ENCODE measurements at regions not wholly inside any gene's neighbourhood (a gene's known extent, or its start where the extent isn't known, plus 50 kb on each side); places are given as distances from the start of the nearest gene placed in this dataset.
"Not testable (repeated sequence)": the region's sequence is repeated elsewhere in the genome, so short reads cannot be mapped to it uniquely, and the experiment has no call there.

DNA sequence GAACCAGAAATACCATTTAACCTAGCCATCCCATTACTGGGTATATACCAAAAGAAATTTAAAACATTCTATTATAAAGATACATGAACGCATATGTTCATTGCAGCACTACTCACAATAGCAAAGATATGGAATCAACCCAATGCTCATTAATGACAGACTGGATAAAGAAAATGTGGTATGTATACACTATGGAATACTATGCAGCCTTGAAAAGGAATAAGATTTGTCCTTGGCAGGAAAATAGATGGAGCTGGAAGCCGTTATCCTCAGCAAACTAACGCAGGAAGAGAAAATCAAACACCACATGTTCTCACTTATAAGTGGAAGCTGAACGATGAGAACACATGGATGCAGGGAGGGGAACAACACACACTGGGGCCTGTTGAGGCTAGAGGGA, 146.1 kb upstream of the HMGA2 start:
- not testable (repeated sequence) for DNase-seq (ENCODE audit: low read depth in 2 of 2)

DNA sequence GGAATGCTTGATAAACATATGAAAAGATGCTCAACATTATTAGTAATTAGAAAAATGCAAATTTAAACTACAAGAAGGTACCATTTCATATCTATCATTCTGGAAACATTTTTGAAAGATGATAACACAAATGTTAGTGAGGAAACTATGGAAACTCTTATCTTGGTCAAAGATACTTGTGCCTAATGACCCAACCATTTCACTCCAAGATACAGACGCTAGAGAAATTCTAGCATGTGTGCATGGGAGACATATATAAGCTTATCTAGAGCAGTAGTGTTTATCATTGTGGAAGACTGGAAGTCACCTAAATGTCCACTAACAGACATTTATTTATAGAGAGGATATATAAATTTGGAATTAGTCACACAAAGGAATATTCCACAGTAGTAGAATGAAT, 143.1 kb upstream of the HMGA2 start:
- no peak for DNase-seq (ENCODE audit: low read depth in 2 of 2)

DNA sequence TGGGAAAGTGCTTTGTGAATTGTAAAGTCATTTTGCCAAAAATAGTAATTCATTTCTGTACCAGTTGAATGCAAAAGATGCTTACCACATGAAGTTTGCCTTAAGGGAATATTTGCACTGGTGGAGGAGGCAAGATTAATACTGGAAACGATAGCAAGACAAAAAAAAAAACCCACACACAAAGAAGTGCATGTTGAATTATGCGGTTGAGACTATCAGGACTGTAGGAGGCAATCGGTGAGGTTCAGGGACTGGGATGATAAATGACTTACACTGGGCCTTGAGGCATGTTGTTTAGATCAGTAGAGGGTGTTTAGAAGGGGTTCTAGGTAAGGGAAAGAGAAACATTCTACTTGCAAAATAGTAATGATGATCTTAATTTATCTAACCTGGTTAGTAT, 142.2 kb upstream of the HMGA2 start:
- DNase-seq (ENCODE audit: low read depth in 2 of 2) = no peak

DNA sequence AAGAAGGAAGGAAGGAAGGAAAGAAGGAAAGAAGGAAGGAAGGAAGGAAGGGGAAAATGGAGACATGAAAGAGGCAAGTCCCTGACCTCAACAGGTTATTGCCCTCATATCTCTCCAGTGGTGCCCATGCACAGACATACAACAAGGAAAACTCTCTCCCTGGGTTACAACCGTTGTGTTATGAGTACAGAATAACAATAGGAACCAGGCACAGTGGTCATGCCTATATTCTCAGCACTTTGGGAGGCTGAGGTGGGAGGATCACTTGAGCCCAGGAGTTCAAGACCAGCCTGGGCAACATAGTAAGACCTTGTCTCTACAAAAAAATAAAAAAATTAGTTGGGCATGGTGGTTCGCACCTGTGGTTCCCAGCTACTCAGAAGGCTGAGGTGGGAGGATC, 139.4 kb upstream of the HMGA2 start:
- no peak for DNase-seq (ENCODE audit: low read depth in 2 of 2)

DNA sequence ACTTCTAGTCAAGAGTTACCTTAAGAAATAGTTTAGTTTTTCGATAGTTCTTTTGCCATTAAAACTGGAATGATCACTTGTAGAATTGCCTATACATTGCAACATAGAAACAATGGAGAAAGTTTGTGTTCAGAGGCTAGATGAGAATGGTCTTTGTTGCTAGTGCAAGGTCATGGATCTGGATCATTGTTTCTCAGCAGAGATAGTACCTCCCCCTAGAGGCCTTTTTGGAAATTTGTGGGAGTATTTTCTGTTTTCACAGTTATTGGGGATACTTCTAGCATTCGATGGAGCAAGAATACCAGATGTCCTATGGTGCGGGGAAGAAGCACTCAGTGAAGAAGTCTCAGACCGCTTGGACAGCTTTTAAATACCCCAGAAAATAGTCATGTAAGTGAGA, 138.8 kb upstream of the HMGA2 start:
- DNase-seq (ENCODE audit: low read depth in 2 of 2) = no peak

DNA sequence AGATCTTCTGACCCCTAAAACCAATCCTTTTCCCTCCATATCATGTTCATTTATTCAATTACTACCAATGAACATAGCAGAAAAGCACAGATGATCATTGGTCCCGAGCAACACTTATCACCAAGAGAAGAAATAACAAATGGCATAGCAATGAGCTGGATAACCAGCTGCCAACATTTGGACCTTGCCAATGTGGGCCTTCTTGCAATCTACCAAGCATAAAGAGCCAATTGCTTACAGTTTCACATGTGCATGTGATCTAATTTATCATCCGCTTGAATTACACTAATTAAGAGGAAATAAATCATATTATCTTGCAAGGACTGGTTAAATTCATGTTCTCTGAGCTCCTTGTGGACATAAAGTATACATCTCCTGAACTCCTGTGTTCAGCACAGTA, 134.8 kb upstream of the HMGA2 start:
- no peak for DNase-seq (ENCODE audit: low read depth in 2 of 2)

DNA sequence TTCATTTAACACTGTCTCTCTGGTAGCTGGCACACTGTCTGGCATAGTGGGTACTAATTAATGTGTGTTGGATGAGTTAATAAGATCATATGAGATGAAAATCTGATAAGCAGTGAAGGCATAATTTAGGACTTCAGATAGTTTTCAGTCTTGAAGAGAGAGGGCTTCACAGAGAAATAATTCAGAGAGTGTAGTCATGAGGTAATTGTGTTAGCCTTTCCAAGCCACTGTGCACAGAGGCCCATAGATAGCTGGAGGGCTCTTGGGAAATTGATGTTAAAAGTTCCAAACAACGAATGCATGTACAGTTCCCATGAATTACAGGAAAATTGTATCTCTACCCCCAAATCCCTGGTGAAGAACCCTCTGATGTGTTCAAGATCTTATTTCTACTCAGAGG, 133.8 kb upstream of the HMGA2 start:
- no peak for DNase-seq (ENCODE audit: low read depth in 2 of 2)

DNA sequence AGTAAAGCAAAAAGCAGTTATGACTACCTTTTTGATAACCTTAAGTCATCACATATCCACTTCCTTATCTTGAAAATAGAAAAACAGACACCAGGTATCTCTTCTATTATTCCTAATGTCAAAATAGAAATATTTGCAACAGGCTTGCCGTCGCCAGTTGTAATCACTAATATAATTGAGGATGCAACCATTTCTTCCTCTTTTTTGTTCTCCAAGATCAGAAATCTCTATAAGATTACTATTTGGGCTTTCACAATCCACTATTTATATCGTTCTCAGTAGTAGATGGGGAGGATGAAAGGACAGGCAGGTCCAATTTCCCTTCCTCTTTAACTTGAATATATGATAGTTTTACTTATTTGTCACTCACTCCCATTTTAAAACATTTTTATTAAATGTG, 130.2 kb upstream of the HMGA2 start:
- no peak for DNase-seq (ENCODE audit: low read depth in 2 of 2)

DNA sequence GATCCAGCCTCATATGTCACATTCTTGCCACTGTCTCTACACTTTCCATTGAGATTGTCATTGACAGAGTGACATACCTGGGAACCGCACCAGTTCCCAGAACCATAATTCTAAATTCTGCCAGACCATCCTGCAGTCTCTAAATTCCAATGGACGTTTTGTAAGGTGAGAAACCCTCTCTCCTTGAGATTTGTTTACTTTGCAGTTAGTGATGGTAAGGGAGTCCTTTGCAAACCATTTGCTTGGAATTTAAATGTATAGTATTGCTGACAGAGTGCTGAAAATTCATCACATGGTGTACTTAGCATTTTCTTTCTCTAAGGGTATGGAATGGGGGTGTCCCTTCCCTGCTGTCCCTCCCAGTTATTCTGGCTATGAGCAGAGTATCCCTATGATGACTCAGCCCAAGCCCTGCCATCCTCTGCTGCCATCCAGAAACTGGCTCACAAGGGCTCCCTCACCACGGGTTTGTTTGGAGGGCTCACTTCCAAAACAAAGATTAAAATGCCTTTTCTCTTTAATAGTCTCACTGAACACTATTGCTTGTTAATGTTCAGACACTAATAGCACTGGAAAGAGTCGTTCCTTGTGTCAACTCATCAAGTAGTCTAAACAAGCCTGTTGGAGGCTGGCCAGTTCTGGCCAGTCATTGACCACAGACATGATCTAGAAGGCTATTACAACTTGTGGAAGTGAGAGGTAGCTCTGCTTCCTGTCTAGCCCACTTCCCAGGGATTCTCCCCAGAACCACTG, 129.0 kb upstream of the HMGA2 start:
- DNase-seq (ENCODE audit: low read depth in 2 of 2) = peak; percentile 86 to 88

DNA sequence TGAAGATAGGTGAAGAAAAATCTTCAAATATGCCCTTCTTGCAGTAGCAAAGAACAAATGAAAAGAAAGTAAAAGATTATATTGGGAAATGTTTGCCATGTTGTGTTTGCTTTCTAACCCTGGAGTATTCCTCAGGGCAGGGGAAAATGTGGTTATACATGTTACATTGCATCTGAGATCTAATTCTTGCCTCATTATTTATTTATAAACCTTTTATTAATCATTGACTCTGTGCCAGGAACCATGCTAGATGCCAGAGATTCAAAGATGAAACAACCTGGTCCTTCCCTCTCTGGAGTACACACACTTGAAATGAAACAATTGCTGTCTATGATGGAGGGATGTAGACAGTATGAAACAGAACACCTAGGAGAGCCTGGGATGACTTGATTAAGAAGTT, 128.1 kb upstream of the HMGA2 start:
- DNase-seq (ENCODE audit: low read depth in 2 of 2) = no peak

DNA sequence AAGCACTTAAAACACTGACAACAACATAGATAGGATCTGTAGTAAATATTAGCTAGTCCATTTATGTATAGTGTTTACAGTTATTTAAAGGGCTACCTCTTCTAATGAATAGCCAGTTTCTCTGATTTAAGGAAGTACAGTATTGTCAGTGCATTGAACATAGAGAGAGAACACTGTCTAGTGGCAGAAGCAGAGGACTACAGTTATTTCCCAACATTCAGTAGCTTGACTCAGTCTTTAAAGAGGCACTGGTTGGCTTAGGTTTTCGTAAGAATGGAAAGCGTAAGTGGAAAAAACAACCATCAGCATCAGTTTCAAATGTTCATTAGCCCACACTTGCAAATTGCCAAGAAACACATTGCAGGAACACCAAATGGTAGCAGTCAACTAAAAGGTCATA, 125.0 kb upstream of the HMGA2 start:
- DNase-seq (ENCODE audit: low read depth in 2 of 2) = peak in 1 of 2 experiments; percentile 26

DNA sequence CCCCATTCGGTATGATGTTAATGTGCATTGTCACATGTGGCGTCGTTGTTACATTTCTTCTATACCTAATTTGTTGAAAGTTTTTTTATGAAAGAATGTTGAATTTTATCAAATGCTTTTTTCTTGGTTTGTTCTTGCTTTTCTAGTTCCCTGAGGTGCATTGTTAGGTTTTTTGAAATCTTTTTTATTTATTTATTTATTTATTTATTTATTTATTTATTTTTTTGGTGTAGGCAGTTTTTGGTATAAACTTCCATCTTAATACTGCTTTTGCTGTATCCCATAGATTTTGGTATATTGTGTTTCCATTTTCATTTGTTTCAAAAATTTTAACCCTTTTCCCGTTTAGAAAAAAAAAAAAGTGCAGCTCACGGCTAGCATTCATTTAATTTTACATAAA, 121.1 kb upstream of the HMGA2 start:
- no peak for DNase-seq (ENCODE audit: low read depth in 2 of 2)

DNA sequence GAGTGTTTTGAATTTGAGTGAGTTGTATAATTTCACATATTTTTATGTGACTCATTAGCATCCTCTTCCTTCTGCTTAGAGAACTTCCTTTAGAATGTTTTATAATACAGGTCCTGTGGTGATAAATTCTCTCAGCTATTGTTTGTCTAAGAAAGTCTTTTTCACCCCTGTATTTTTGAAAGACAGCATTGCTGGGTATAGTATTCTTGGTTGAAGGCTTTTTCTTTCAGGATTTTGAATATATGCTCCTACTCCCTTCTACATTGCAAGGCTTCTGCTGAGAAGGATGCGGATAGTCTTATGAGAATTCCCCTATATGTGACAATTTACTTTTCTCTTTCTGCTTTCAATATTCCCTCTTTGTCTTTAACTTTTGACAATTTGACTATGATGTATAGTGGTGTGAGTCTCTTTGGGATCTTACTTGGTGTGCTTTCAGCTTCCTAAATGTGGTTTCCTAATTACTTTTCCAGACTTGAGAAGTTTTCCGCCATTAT, 118.9 kb upstream of the HMGA2 start:
- no peak for DNase-seq (ENCODE audit: low read depth in 2 of 2)

DNA sequence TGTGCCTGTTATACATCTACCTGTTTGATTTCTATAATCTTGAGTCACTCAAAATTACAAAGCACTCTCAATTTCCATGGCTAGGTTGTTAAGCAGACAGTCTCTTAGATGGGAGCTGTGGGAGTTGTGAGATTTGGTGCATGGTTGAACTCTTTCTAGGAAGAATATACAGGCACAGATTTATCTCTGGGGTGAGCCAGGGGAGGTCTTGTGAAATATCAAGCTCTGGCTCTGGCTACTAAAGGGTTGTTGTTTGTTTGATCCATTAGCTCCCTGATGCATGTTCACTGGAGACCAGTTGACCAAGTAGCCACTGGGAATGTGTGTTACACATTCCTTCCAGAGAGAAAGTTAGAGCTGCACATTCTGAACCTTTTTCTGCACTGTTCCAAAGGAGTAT, 117.2 kb upstream of the HMGA2 start:
- no peak for DNase-seq (ENCODE audit: low read depth in 2 of 2)

DNA sequence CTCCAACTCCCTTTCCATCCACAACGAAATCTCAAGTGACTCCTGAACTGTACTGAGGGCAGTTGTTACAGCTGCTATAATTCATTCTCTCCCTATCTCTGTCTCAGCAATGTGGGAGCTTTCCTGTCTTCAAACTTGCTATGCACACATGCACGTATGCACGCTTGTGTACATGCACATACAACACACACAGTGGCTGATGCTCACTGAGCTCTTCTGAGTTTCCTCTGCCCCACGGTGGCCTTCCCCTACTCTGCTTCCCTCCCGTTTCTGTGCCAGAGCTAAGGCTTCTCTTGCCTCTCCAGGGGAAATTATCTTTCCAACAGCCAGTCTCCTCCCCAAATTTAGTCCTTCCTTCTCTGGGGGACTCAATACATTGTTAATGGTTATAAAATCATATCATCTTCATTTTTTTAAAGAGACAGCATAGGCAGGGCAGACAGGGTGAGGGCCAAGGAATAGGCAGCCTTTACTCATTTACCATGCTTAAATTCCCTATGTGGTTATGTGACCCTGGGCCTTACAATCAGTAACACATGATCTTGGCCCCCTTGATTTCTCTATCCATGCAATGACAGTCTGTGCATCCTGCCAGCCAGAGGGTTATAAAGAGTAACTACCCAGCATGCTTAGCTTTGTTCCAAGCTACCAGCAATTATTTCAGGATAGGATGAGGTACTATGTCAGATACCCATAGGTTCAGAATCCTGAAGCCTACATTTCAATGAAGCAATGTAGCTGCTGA, 111.9 kb upstream of the HMGA2 start:
- DNase-seq (ENCODE audit: low read depth in 2 of 2) = no peak

DNA sequence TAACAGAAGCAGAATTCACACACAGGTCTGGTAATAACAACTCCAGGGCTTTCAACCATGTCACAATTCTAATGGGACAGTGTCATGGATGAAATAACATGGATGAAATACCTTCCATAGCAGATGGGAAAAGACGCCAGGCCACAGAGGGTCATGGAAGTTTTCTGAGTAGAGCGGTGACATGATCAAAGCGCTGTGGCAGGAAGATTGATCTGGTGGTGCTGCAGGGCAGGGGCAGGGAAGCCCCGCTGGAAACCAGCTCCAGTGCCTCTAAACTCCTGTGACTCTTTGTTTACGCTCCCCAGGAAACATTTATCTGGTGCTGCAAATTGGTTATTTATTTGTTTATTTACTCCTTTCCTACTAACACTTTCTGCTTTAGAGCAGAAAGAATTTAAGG, 108.3 kb upstream of the HMGA2 start:
- no peak for DNase-seq (ENCODE audit: low read depth in 2 of 2)

DNA sequence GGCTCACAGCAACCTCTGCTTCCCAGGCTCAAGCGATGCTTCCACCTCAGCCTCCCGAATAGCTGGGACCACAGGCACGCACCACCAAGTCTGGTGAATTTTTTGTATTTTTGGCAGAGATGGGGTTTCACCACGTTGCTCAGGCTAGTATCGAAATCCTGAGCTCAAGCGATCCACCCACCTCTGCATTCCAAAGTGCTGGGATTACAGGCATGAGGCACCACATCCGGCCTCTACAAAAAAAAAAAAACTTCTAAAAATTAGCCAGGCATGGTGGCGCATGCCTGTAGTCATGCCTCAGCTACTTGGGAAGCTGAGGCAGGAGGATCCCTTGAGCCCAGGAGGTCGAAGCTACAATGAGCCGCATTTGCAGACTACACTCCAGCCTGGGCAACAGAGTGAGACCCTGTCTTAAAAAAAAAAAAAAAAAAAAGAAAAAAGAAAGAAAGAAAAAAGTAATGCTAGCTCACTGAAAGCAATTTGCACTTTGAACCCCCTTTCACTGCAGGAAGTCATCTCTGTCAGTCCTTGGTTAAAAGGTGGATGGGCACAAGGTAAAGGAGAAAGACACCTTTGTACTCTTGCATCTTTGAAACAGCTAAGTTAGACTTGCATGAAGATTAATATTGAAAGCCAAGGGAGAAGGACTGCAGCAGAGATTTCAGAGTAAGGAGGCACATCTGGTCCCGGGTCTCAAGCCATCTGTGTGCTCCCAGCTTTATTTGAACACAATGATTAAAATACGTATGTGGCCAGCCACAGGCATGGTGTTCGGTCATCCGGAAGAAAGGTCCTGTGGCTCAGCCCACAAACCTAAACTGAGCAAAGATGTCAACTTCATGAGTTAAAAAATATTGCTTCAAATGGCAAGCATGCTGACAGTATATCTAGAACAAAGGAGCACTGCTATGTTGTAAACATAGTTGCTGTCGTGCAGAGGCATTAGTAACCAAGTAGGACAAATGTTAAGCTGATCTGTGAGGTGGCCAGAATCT, 103.8 kb upstream of the HMGA2 start:
- peak in 1 of 2 experiments; percentile 62 for DNase-seq (ENCODE audit: low read depth in 2 of 2)

DNA sequence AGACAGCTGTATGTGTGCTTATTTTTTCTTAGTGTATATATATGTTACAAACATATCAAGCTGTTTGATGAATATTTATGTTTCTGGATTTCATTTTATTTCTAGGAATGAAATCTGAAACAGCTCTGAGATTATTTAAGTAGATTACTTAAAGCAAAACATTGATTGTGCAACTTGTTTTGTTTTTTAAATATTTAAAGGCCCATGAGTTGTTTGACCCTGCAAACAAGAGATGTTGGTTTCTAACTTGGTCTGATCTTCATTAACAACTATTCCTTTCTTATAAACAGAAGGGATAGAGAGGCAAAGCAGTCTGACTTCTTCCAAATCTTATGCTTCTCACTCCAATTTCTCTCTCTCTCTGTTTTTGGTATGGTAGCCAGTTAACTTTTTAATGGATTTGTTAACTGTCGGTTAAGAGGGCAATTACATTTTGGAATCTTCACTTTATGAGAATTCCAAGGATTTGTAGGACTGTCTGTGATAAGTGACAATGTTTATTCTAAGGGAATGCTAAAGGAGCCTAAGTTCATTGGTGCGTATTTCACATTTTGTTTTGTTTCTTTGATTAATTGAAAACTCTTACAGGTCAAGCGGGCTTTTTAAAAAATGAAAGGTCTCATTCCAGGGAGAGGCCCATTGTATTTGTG, 102.6 kb upstream of the HMGA2 start:
- no peak for DNase-seq (ENCODE audit: low read depth in 2 of 2)

DNA sequence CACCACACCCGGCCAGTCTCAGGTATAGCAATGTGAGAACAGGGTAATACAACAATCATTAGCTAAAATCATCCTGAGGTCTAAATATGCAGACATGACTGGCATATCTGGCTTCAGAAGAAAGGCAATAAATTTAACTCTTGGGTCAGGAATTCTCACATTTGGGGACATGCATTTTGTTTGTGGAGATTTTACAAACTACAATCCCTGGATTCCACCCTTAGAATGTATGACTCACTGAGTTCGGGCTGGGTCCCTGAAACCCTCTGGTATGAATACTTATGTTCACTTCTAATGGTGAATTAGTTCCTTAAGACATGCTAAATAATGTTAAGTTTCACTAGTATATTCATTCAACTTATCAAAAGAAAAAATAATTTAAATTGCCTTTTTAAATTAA, 98.9 kb upstream of the HMGA2 start:
- DNase-seq (ENCODE audit: low read depth in 2 of 2) = peak in 1 of 2 experiments; percentile 20

DNA sequence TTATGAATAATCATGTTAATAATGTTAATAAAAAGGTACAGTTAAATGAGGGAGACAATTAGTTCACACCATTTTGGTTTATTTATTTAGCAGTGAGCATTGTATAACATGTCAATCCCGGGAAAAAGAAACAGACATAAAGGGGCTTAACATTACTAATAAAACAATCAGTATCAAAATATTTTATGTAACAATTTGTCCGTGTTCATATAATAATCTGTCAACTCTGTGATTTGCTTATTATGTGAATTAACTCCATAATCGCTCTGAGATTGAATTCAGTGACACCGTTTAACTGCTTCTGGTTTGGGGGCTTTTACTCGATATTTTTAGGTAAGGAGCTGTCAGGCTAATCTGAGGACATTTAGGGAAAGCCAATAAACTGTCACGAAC, 95.8 kb upstream of the HMGA2 start:
- no peak for DNase-seq (ENCODE audit: low read depth in 2 of 2)
